Glutamatergic neuron (in vitro differentiated cells): ENCODE measurements at regions not wholly inside any gene's neighbourhood (a gene's known extent, or its start where the extent isn't known, plus 50 kb on each side); places are given as distances from the start of the nearest gene placed in this dataset.

ENCODE experiments used
- DNase-seq: peaks from one replicate; pipeline ENCODE4 v3.0.0; 2022
- H3K27ac Mint-ChIP-seq: one replicate; pipeline ENCODE4 v1.8.0; 2020; ENCODE audit warnings: mild to moderate bottlenecking, mixed read lengths, inconsistent platforms; ENCODE audit not compliant: unreplicated experiment
- H3K27me3 Mint-ChIP-seq: one replicate; pipeline ENCODE4 v1.8.0; 2020; ENCODE audit warnings: mild to moderate bottlenecking, moderate library complexity, mixed read lengths, inconsistent platforms; ENCODE audit not compliant: unreplicated experiment
- H3K36me3 Mint-ChIP-seq: one replicate; pipeline ENCODE4 v1.8.0; 2020; ENCODE audit warnings: mild to moderate bottlenecking, mixed read lengths, inconsistent platforms; ENCODE audit not compliant: unreplicated experiment
- H3K4me1 Mint-ChIP-seq: one replicate; pipeline ENCODE4 v1.8.0; 2020; ENCODE audit warnings: mild to moderate bottlenecking, low read depth, mixed read lengths, inconsistent platforms; ENCODE audit not compliant: unreplicated experiment
- H3K4me3 Mint-ChIP-seq: one replicate; pipeline ENCODE4 v1.8.0; 2020; ENCODE audit warnings: mild to moderate bottlenecking, mixed read lengths, inconsistent platforms; ENCODE audit not compliant: unreplicated experiment
- H3K9me3 Mint-ChIP-seq: one replicate; pipeline ENCODE4 v1.8.0; 2020; ENCODE audit warnings: mild to moderate bottlenecking, moderate library complexity, mixed read lengths, inconsistent platforms; ENCODE audit not compliant: unreplicated experiment
- TF ChIP-seq, protein P1 (sequence below): fragments of 200-600 bp; sonication (generic); IDR thresholded peaks from one replicate; pipeline ENCODE4 v1.5.0; 2021; ENCODE audit not compliant: partially characterized antibody, unreplicated experiment

DNA sequence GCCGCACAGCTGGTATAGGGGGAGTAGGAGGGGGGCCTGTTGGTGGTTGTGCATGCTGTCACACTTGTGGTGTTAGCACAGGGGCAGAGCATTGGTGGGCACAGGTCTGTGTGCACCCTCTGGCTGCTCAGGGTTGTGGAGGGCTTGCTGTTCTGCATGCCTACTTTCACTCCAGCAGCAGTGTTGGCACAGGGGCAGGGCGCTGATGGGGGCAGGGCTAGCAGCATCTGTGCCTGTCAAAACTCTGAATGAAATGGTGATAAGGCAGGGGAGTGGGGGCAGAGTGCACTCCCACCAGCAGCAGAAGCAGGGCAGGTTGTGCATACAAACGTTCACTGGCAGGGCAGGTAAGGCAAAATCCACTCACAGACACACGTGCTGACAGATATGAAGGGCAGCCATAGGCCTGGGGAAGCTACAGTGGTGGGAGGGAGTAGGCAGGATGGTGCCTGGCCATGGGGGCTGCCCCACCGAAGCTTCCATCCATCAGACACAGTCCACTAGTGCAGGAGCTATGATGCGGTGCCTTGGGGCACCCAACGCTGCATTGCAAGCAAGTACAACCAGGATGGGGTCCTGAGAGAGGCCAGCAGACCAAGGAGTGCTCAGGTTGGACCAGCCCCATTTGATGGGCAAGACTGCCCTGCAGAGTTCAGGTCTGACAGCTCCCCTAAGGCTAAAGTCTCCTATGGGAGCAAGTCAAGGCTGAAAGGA, 160.7 kb upstream of the SPANXC start:
- Mint-ChIP-seq H3K27ac (no peak overlapping the region), H3K4me1 (no peaks in the 10 kb centered on the region), H3K27me3 (no peaks in the 10 kb centered on the region), H3K36me3 (no peaks in the 10 kb centered on the region), H3K9me3 (no peaks in the 10 kb centered on the region), H3K4me3 (no peak overlapping the region)
- TF ChIP-seq, protein P1, sequence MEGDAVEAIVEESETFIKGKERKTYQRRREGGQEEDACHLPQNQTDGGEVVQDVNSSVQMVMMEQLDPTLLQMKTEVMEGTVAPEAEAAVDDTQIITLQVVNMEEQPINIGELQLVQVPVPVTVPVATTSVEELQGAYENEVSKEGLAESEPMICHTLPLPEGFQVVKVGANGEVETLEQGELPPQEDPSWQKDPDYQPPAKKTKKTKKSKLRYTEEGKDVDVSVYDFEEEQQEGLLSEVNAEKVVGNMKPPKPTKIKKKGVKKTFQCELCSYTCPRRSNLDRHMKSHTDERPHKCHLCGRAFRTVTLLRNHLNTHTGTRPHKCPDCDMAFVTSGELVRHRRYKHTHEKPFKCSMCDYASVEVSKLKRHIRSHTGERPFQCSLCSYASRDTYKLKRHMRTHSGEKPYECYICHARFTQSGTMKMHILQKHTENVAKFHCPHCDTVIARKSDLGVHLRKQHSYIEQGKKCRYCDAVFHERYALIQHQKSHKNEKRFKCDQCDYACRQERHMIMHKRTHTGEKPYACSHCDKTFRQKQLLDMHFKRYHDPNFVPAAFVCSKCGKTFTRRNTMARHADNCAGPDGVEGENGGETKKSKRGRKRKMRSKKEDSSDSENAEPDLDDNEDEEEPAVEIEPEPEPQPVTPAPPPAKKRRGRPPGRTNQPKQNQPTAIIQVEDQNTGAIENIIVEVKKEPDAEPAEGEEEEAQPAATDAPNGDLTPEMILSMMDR: no peak
- no peak for DNase-seq

DNA sequence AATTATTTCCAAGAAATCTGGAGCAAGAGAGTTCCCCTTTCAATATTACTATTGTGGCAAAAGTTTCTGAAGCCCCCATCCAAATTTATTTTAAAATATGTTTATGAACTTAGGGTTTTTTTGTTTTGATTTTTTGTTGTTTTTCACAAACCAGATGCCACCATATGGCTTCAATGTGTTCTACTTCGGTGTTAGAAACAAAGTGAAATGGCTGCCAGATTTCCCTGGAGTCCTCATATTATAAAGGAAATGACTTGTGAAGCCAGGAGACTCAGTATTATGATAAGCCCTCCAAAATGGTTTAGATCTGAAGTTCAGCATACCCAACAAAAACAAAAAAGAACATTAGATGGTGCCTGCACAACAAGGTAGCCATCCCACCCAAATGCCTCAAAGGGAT, 154.2 kb upstream of the SPANXC start:
- Mint-ChIP-seq H3K27ac (no peak overlapping the region), H3K9me3 (peaks cover 5% of the 10 kb centered on the region), H3K27me3 (no peaks in the 10 kb centered on the region), H3K36me3 (no peaks in the 10 kb centered on the region), H3K4me1 (peaks cover 2% of the 10 kb centered on the region), H3K4me3 (no peak overlapping the region)
- TF ChIP-seq, protein P1: no peak
- DNase-seq: no peak

DNA sequence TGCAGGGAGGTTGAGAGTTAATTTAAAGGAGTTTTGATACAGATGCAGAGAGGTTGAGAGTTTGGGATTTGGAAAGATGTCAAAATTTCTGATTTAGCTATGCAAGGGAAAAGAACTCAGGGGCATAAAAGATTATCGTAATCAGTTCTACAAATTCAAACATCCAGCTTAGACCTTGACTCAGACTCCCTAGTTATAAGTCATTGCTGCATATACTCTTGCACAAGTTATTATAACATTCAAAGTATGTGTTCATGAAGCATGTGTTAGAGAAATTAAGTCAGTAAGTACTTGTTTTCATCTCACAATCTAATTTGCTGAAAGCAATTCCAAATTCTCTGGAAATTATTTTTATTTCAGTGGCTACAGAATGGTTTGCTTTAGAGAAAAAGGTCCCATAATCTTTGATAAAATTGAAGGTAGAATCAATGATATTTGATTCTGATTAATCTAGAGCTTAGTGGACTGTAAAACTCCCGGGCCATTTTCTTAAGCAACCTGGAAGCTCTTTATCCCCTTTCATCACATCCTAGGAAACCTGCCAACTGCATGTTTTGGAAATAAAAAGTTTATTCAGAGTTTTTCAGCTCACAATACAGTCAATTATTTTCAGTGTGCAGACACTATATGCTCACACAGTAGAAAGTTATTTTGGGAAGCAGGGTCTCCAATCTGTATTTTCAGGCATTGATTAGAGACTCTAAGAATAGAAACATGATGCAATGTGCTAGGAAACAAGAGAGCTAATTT, 132.9 kb upstream of the SPANXC start:
- TF ChIP-seq, protein P1: no peak
- peaks cover 5% of the 10 kb centered on the region for H3K9me3 Mint-ChIP-seq
- no peak overlapping the region for H3K27ac Mint-ChIP-seq
- H3K27me3 Mint-ChIP-seq: no peaks in the 10 kb centered on the region
- no peaks in the 10 kb centered on the region for H3K36me3 Mint-ChIP-seq
- no peak for DNase-seq
- H3K4me1 Mint-ChIP-seq: no peaks in the 10 kb centered on the region
- no peak overlapping the region for H3K4me3 Mint-ChIP-seq

DNA sequence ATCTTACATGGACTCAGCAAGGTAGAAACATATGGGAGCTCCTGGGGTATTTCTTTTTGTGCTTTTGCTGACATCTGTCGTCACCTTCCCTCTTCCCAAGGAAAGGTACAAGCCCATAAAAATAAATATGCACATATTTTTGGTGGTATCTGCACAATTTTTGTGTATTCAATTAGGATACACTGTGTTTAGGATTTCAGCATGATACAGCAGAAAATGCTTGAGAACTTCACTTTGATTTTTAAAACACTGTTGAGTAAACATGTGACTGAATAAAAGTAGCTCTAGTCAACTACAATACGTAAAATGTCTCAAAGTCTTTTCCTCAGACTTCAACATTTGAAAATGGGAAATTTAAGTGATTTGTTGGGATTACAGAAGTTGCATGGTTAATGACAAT, 99.4 kb upstream of the SPANXC start:
- no peak for DNase-seq
- H3K9me3 Mint-ChIP-seq: no peaks in the 10 kb centered on the region
- no peaks in the 10 kb centered on the region for H3K36me3 Mint-ChIP-seq
- no peaks in the 10 kb centered on the region for H3K4me1 Mint-ChIP-seq
- no peak overlapping the region for H3K27ac Mint-ChIP-seq
- H3K27me3 Mint-ChIP-seq: no peaks in the 10 kb centered on the region
- TF ChIP-seq, protein P1: no peak
- no peak overlapping the region for H3K4me3 Mint-ChIP-seq

DNA sequence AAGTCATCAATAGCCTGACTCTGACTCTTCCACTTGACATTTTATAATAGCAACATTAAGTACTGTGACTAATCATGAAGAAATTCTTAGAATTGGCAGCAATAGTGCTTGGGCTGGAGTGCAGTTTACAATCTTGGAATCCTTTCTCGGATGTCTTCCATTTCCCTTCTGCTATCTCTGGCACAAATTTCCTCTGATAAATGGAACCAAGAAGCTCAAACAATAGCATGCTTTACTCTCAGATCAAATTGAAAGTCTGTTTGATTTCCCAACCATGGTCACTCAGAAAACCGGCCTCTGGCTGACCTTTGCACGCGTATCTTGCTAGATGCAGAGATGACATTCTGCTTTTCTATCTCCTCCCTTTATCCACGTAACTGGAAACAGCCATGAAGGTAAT, 99.0 kb upstream of the SPANXC start:
- H3K9me3 Mint-ChIP-seq: no peaks in the 10 kb centered on the region
- H3K27me3 Mint-ChIP-seq: no peaks in the 10 kb centered on the region
- DNase-seq: no peak
- TF ChIP-seq, protein P1: no peak
- H3K27ac Mint-ChIP-seq: no peak overlapping the region
- H3K4me1 Mint-ChIP-seq: no peaks in the 10 kb centered on the region
- H3K36me3 Mint-ChIP-seq: no peaks in the 10 kb centered on the region
- no peak overlapping the region for H3K4me3 Mint-ChIP-seq
